Ramos (cell line): ENCODE measurements at regions not wholly inside any gene's neighbourhood (a gene's known extent, or its start where the extent isn't known, plus 50 kb on each side); places are given as distances from the start of the nearest gene placed in this dataset.

Experiments
- in situ Hi-C: fragments of 300-500 bp; cut with MboI; formaldehyde crosslinking; loops from one replicate; pipeline ENCODE4 v1.14.3; 2022; ENCODE audit warnings: low sequenced_read_pairs; ENCODE audit not compliant: unreplicated experiment

DNA sequence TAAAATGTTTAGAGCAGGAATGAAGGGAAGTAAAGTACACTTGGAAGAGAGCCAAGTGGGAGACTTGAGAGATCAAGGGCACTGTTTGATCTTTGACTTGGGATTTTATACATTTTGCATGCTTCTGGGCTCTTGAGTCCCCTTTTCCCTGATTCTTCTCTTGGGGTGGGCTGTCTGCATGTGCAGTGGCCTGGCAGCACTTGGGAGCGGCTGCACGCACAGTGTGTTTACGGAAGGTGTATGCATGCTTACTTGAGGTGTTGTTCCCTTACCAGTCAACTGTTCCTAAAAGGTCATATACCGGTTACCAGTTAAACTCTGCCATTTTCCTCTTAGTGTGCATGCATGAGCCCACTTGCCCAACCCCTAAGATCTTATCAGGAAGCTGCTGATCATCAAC is 377.7 kb downstream of the CYLC2 start:
- in situ Hi-C loops = no loop called here

DNA sequence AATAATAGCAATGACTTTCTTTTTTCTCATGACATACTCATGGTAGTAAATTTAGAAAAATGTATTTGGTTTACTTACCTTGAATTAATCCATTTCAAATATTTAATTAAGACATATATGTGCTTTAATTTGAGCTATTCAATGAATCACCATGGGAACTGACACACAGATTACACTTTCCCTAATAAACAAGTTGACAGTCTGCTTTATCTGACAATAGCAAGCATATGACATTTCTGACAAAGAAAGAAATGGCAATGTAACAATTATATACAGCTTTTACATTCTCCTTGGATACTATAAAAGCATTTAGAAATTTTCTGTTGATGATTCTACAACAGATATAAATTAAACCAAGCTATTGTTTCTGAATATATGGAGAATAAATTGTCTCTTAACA is 382.5 kb downstream of the CYLC2 start:
- in situ Hi-C loops = no loop called here

GRCh38 chr9:103397868-103398600 is 402.9 kb downstream of the CYLC2 start:
- in situ Hi-C loops = no loop called here

DNA sequence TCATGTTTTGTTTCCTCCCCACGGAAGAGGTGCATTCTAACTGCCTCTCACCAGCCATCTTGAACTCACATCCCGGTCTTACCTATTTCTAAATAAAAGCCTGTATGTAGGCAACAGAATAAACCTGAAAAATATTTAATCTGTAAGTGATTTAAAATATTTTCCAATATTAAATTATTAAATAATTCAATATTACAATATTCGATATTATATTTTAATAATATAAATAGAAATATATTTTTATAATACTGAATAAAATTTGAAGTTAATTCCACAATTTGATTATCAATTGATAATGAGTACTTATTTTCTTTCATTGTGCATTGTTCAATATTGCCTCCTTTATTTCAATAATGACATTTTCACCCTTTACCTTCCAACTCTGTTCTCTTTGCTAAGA is 404.4 kb downstream of the CYLC2 start:
- in situ Hi-C loops = no loop called here

- in situ Hi-C loops = no loop called here
These were observed 412.1 kb downstream of the CYLC2 start for GRCh38 chr9:103407260-103407659.

DNA sequence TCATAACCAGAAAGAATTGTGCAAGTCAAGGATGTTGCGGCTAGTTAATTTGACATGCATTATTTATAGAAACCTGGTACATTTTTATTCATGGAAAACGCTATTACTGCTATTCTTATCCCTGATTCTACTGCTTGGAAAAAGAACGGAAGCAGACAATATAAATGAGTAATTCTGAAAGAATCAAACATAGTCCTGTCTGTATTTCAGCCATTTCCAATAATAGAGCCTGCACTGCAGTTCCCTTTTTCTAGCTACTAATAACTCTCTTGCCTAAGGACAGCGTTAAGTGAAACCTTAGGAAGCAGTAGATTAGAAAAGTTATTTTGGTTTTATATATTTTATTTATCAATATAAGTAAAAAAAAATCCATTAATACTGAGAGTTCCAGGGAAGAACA is 414.9 kb downstream of the CYLC2 start:
- in situ Hi-C loops = no loop called here

DNA sequence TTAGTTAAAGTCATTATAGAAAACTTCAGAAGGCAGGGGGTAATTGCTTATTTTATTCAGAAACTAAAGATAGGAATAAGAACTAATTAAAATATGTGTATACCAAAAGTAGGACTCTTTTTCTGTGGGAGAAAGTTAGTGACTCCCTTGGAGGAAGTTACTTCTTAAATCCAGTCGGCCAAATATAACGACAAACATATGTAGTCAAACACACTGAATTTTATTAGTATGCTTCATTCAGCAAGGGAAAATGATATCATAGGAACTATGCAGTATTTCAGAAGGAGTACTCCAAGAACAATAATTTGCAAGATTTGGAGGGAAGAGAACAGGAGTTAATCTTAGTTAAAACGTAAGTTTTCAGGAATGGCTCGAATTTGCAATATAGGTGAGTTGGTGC is 432.6 kb downstream of the CYLC2 start:
- in situ Hi-C loops = no loop called here

DNA sequence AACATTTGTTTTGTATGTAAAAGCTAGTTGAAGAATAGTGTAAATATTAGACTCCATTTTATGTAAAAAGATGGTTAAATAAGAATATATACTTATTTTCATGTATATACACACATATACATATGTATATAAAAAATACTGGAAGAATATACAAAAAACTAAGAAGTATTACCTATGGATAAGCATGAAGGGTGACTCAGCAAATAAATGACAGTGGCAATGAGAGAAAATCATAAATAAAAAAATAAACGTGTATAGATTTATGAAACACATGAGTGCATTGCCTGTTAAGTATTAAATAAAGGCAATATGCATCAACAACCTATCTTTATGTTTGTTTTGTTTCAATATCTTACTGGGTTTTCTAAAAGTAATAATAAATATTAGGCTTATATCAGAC is 435.3 kb downstream of the CYLC2 start:
- in situ Hi-C loops = no loop called here

DNA sequence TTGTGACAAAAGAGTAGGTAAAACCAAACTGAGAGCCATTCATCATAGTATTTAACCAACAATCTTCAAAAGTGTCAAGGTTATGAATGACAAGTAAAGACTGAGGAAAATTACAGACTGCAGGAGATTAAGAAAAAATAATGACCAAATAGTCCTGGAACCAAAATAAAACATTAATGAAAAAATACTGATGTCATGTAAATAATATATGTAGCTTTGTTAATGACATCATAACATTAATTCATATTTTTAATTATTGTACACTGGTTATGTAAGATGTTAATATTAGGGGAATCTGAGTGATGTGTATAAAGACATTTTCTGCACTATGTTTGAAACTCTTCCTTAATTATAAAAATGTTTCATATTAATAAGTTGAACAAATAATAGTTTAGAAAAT is 436.7 kb downstream of the CYLC2 start:
- in situ Hi-C loops = no loop called here

DNA sequence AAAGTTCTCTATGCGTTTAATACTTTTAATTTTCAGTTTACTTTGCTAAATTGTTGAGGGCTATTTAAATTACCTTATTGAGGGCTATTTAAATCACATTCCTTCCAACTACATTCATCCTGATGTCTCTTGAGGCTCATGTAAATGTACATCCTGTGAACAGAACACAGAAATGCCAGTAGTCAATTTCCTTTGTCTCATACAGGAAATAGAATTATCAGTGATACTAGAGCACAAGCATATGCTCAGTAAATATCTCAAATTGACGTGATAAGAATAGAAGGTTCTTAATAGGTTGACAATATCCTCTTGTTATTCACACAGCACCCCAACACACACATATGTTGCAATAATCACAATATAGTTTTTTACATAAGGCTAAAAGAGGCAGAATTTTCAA is 449.0 kb downstream of the CYLC2 start:
- in situ Hi-C loops = no loop called here

DNA sequence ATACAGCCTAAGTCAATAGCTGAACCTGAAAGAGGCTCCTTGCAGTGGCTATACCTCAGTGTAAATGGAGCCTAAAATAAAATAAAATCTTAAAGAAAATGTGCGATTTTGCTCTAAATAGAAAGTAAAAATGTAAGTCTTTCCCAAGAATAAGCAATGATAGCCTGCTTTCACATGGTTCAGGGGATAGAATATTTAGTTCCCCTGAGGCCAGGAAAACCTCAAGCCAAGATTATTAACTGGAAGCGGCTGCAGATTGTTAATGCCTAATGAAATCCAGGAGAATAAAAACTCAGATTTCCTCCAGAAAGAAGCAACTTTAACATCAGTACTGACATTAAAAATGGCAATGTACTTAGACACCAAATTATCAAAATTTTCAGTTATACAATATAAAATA is 463.7 kb downstream of the CYLC2 start:
- in situ Hi-C loops = no loop called here

- in situ Hi-C loops = no loop called here
These were observed 476.1 kb downstream of the CYLC2 start for GRCh38 chr9:103471241-103471640.

DNA sequence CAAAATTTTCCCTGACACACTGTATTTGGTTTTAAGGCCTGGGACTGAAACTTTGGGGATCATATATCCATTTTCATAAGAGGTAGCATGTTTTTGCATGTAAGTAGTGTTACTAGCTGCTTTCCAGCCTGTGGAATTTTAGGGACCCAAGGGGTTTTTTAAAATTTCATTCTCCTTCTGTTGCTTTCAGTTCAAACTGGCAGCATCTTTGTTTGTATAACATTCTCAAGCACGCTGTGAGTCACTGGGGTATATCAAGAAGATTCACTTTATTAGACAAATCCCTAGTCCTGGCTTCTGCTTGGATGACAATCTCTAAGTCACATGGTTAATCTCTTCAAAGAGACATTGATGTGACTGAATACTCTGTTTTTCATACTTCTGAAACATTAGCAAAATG is 479.0 kb downstream of the CYLC2 start:
- in situ Hi-C loops = no loop called here

DNA sequence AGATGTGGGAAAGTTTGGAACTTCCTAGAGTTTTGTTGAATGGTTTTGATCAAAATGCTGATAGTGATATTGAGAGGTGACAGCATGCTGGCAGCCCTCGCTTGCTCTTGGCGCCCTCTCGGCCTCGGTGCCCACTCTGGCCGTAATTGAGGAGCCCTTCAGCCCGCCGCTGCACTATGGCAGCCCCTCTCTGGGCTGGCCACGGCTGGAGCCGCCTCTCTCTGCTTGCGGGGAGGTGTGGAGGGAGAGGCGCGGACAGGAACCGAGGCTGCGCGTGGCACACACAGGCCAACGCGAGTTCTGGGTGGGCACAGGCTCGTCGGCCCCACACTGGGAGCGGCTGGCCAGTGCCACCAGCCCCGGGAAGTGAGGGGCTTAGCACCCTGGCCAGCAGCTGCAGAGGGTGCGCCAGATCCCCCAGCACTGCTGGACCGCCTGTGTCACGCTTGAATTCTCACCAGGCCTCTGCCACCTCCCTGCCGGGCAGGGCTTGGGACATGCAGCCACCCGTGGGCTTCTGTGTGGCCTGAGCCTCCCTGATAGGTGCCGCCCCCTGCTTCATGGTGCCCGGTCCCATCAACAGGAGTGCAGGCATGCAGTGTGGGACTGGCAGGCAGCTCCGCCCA is 488.5 kb downstream of the CYLC2 start:
- in situ Hi-C loops = no loop called here

GRCh38 chr9:103485138-103485537 is 490.0 kb downstream of the CYLC2 start:
- in situ Hi-C loops = no loop called here

DNA sequence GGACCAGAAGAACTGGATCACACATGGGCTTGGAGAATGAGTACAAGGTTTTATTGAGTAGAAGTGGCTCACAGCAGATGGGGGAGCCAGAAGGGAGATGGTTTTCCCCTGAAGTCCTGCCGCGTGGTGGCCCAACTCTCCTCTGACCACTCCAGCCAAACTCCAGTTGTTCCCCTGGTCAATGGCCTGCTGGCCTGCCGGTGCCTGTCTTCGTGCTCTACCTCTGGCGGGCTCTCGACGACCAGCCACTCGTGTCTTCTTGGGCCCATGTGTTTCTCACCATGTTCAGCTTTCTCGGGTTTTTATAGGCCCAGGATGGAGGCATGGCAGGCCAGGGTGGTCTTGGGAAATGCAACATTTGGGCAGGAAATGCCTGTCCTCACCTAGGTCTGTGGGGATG is 519.6 kb downstream of the CYLC2 start:
- in situ Hi-C loops = no loop called here

DNA sequence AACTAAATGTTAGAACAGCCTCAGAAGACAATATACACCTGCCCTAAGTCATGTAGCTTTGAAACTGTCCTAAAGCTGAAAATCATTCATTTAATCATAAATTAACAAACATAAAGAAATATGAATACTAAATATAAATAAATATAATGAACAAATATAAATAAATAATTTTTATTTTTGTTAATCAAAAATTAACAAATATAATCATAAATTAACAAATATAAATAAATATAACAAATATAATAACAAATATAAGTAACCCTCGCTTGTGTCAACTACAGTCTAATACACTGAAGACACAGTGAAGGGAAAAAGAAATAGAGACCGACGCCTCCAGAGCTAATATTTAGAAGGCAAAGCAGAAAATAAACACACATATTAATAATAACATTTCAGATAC is 527.3 kb downstream of the CYLC2 start:
- in situ Hi-C loops = no loop called here

GRCh38 chr9:103530934-103531333 is 535.8 kb downstream of the CYLC2 start:
- in situ Hi-C loops = no loop called here

- in situ Hi-C loops = no loop called here
These were observed 538.2 kb downstream of the CYLC2 start for GRCh38 chr9:103533318-103533717.

GRCh38 chr9:103537426-103537825 is 542.3 kb downstream of the CYLC2 start:
- in situ Hi-C loops = no loop called here

GRCh38 chr9:103545260-103545659 is 548.8 kb upstream of the SMC2 start:
- in situ Hi-C loops = no loop called here

- in situ Hi-C loops = no loop called here
These were observed 541.4 kb upstream of the SMC2 start for GRCh38 chr9:103552712-103553111.
